Spleen (tissue), 11 donors: ENCODE measurements at regions not wholly inside any gene's neighbourhood (a gene's known extent, or its start where the extent isn't known, plus 50 kb on each side); places are given as distances from the start of the nearest gene placed in this dataset.

Experiments used
- DNase-seq: peaks from one replicate; pipeline ENCODE4 v3.0.0-alpha.2; 2020
- H3K27ac ChIP-seq, 8 donors: fragments of 200-600 bp; sonication (generic) in 7 of 8; 1 replicate in 4 of 8; 2 replicates in 4 of 8; pipeline versions ENCODE4 v1.5.0 to v1.8.0; 2016 to 2021; ENCODE audit warnings: inconsistent platforms in 4 of 8, mild to moderate bottlenecking in 4 of 8, moderate library complexity in 1 of 8
- H3K27me3 ChIP-seq, 7 donors: fragments of 200-600 bp; sonication (generic) in 6 of 7; replicated peaks in 1 of 7; 1 replicate in 4 of 7; 2 replicates in 3 of 7; pipeline versions ENCODE4 v1.5.0 to v1.8.0; 2016 to 2021; ENCODE audit warnings: inconsistent platforms in 3 of 7, mild to moderate bottlenecking in 1 of 7
- H3K36me3 ChIP-seq, 6 donors: fragments of 200-600 bp; sonication (generic) in 5 of 6; 1 replicate in 4 of 6; 2 replicates in 2 of 6; pipeline versions ENCODE4 v1.5.0 to v1.8.0; 2016 to 2021; ENCODE audit warnings: inconsistent platforms in 2 of 6
- H3K4me1 ChIP-seq, 6 donors: fragments of 200-600 bp; sonication (generic) in 5 of 6; 1 replicate in 3 of 6; 2 replicates in 3 of 6; pipeline versions ENCODE4 v1.5.0 to v1.8.0; 2016 to 2021; ENCODE audit warnings: inconsistent platforms in 3 of 6
- H3K4me3 ChIP-seq, 8 donors: fragments of 200-600 bp; sonication (generic) in 7 of 8; 1 replicate in 4 of 8; 2 replicates in 4 of 8; pipeline versions ENCODE4 v1.5.0 to v1.8.0; 2016 to 2021; ENCODE audit warnings: inconsistent platforms in 4 of 8, mild to moderate bottlenecking in 4 of 8, moderate library complexity in 2 of 8
- H3K9me3 ChIP-seq, 8 donors: fragments of 200-600 bp; sonication (generic) in 7 of 8; 1 replicate in 4 of 8; 2 replicates in 4 of 8; pipeline versions ENCODE4 v1.5.0 to v1.8.0; 2016 to 2021; ENCODE audit warnings: inconsistent platforms in 4 of 8
- POLR2A ChIP-seq, 3 donors: fragments of 450-650 bp; IDR thresholded peaks; one replicate each; pipeline ENCODE4 v1.5.1; 2017; ENCODE audit warnings: antibody characterized with exemption in 3 of 3, mild to moderate bottlenecking in 1 of 3
- POLR2AphosphoS5 ChIP-seq, 3 donors: sonication (generic); formaldehyde crosslinking; IDR thresholded peaks; one replicate each; pipeline ENCODE4 v1.5.1; 2017; ENCODE audit warnings: antibody characterized with exemption in 3 of 3
- WGBS, 5 donors: extraction: QIAGEN DNeasy Blood & Tissue Kit in 3 of 5; methylation state at CpG; one replicate each; pipeline versions ENCODE4 v1.1.5 to v1.1.7; 2013 to 2018; 5-methylcytosine and 5-hydroxymethylcytosine counted together
- intact Hi-C: fragments of 100-400 bp; cut with DNase I; formaldehyde crosslinking; loops from one replicate; pipeline ENCODE4 v1.15.0; 2023; ENCODE audit warnings: low total_unique reads
- TF ChIP-seq, protein P1 (sequence below), 11 experiments: fragments of 200-600 bp in 7 of 11; fragments of 450-650 bp in 4 of 11; sonication (generic) in 4 of 11; IDR thresholded peaks in 8 of 11; conservative IDR thresholded peaks in 3 of 11; 1 replicate in 7 of 11; 2 replicates in 4 of 11; pipeline versions ENCODE4 v1.4.0 to v1.8.0; 2016 to 2021; ENCODE audit warnings: antibody characterized with exemption in 11 of 11, inconsistent platforms in 4 of 11, mild to moderate bottlenecking in 1 of 11
- donor health status: healthy with polysubstance abuse.
- donor health status: DM: no; HTN: no; CAD: no; lungs with moderate emphysema.
- donor health status: DM: no; HTN: no; CAD: no.
- donor health status: Bipolar disorder and iron deficiency.
- donor health status: healthy.
- donor health status: DM: no; HTN: no; CAD: no.
- donor health status: DM: yes; HTN: yes; CAD: no.

DNA sequence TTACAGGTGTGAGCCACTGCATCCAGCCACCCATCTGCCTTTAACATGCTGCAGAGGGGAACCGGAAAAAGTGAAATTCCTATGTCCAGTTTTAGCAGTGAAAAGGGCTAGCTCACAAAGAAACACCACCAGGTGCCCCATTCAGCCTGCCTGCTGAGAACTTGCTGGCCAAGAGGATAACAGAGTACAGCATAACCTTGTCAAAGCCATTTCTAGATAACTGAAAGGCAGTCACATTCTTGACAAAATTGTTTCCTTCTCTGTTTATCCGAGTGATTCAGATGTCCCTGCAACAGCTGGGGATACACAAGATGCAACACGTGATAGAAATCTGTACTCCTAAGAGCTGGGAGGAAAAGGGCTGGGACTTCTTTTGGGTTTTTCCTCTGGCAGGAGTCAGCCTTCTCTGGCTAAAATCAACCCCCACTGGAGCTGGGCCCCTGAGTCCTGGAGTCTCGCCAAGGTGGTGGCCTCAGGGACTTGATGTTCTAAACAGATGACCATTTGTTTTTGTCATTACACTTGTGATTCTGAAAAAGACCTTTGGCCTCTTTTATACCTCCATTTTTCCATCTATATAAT lies 505.4 kb downstream of the BCL11A start:
- intact Hi-C loops, result no loop called here
- no peak for DNase-seq
- no peak overlapping the region for H3K4me3 ChIP-seq
- TF ChIP-seq POLR2A (IDR thresholded peaks at IDR 0.05) (no peak), POLR2AphosphoS5 (IDR thresholded peaks at IDR 0.05) (no peak)
- TF ChIP-seq, protein P1, sequence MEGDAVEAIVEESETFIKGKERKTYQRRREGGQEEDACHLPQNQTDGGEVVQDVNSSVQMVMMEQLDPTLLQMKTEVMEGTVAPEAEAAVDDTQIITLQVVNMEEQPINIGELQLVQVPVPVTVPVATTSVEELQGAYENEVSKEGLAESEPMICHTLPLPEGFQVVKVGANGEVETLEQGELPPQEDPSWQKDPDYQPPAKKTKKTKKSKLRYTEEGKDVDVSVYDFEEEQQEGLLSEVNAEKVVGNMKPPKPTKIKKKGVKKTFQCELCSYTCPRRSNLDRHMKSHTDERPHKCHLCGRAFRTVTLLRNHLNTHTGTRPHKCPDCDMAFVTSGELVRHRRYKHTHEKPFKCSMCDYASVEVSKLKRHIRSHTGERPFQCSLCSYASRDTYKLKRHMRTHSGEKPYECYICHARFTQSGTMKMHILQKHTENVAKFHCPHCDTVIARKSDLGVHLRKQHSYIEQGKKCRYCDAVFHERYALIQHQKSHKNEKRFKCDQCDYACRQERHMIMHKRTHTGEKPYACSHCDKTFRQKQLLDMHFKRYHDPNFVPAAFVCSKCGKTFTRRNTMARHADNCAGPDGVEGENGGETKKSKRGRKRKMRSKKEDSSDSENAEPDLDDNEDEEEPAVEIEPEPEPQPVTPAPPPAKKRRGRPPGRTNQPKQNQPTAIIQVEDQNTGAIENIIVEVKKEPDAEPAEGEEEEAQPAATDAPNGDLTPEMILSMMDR (IDR thresholded peaks at IDR 0.05 in 8 of 11, conservative IDR thresholded peaks at IDR 0.05 in 3 of 11), result no peak
- no peaks in the 10 kb centered on the region for H3K36me3 ChIP-seq
- H3K27me3 ChIP-seq, result no peaks in the 10 kb centered on the region
- H3K9me3 ChIP-seq, result no peaks in the 10 kb centered on the region
- no peaks in the 10 kb centered on the region for H3K4me1 ChIP-seq
- 66 to 84% (median 71%) methylated on average over 4 of the region's 4 CpGs for WGBS, 5 donors
- H3K27ac ChIP-seq, result no peak overlapping the region

DNA sequence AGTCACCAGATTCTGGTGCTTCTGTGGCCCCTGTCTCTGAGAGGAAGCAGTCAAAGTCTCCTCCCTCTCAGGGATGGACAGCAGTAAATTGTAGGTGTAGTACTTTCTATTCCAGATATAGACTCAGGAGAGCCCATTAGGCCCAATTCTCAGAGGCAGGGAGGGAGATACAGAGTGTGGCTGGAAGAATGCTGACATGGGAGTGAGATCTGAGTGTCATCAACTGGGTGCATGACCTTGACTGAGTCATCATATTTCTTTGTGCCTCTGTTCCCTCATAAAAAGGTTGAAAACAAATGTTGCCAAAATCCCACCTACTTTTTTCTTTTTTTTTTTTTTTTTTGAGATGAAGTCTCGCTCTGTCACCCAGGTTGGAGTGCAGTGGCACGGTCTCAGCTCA lies 506.1 kb downstream of the BCL11A start:
- Histone ChIP-seq H3K27ac (no peak overlapping the region), H3K9me3 (no peaks in the 10 kb centered on the region), H3K27me3 (no peaks in the 10 kb centered on the region), H3K4me3 (no peak overlapping the region), H3K36me3 (no peaks in the 10 kb centered on the region), H3K4me1 (no peaks in the 10 kb centered on the region)
- DNase-seq, result no peak
- TF ChIP-seq, protein P1 (IDR thresholded peaks at IDR 0.05 in 8 of 11, conservative IDR thresholded peaks at IDR 0.05 in 3 of 11), result no peak
- TF ChIP-seq POLR2AphosphoS5 (IDR thresholded peaks at IDR 0.05) (no peak), POLR2A (IDR thresholded peaks at IDR 0.05) (no peak)
- intact Hi-C loops, result no loop called here
- 96 to 100% (median 100%) methylated on average over 1 to 2 of the region's 2 CpGs for WGBS, 5 donors

DNA sequence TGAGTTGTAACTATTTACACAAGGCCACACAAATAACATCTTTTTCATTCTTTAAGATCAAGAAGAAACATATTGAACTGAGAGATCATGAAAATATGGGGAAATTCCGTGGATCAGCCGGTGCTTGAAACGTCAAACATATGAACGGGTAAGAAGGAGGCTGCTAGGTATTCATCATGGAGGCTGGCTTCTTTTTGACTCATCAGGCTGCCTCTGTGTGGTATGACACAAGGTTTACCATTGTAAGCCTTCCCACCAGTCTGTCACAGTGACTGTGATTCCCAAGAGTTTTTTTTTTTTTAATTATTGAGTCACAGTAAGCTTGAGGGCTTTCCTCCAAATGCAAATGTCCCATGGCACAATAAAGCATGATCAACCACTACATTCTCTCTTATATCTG lies 506.9 kb downstream of the BCL11A start:
- Histone ChIP-seq H3K4me3 (no peak overlapping the region), H3K4me1 (no peaks in the 10 kb centered on the region), H3K36me3 (no peaks in the 10 kb centered on the region), H3K27ac (no peak overlapping the region), H3K27me3 (no peaks in the 10 kb centered on the region), H3K9me3 (no peaks in the 10 kb centered on the region)
- TF ChIP-seq, protein P1 (IDR thresholded peaks at IDR 0.05 in 8 of 11, conservative IDR thresholded peaks at IDR 0.05 in 3 of 11), result no peak
- TF ChIP-seq POLR2AphosphoS5 (IDR thresholded peaks at IDR 0.05), result no peak
- TF ChIP-seq POLR2A (IDR thresholded peaks at IDR 0.05), result no peak
- WGBS, 5 donors, result 70 to 92% (median 82%) methylated on average over 4 of the region's 4 CpGs
- DNase-seq, result no peak
- intact Hi-C loops, result no loop called here

DNA sequence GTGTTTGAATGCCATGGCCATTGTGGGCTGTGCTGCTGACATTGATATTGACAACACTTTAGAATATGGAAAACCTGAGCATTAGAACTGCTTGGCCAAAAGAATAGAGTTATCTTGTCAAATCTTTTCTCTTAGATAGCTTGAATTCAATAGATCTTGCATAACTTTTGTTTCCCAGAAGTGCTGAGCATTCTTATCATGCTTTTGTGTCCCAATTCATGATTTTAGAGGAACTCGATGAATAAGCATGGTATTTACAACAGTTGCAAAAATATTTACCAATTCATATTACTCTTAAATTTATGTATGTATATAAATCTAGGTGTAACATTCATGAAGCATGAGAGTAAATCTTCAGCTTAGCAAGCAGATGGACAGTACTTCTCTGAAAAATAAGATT lies 508.0 kb downstream of the BCL11A start:
- TF ChIP-seq, protein P1 (IDR thresholded peaks at IDR 0.05 in 8 of 11, conservative IDR thresholded peaks at IDR 0.05 in 3 of 11), result no peak
- no peak for TF ChIP-seq POLR2AphosphoS5 (IDR thresholded peaks at IDR 0.05)
- no peak for TF ChIP-seq POLR2A (IDR thresholded peaks at IDR 0.05)
- intact Hi-C loops, result no loop called here
- Histone ChIP-seq H3K27ac (no peak overlapping the region), H3K27me3 (no peaks in the 10 kb centered on the region), H3K4me3 (no peak overlapping the region), H3K9me3 (no peaks in the 10 kb centered on the region), H3K4me1 (no peaks in the 10 kb centered on the region), H3K36me3 (no peaks in the 10 kb centered on the region)
- no peak for DNase-seq
- WGBS, 5 donors, result 53 to 77% (median 67%) methylated on average over 1 of the region's 1 CpG
